GM19468 (cell line): ENCODE measurements at regions not wholly inside any gene's neighbourhood (a gene's known extent, or its start where the extent isn't known, plus 50 kb on each side); places are given as distances from the start of the nearest gene placed in this dataset.

Experiments used
- ATAC-seq: cut with Tn5 transposase; IDR thresholded peaks from one replicate; pipeline ENCODE4 v1.9.1; 2021; ENCODE audit warnings: mild to moderate bottlenecking, moderate library complexity, moderate number of reproducible peaks; ENCODE audit not compliant: unreplicated experiment; ENCODE audit errors: extremely low read depth

- no peak for ATAC-seq
Measured at GRCh38 chr7:46155367-46155766, 234.3 kb upstream of the IGFBP3 start.

GRCh38 chr7:46153951-46154787 is 233.1 kb upstream of the IGFBP3 start:
- no peak for ATAC-seq

GRCh38 chr7:46153583-46153950 is 232.5 kb upstream of the IGFBP3 start:
- ATAC-seq = no peak

GRCh38 chr7:46152696-46153095 is 231.6 kb upstream of the IGFBP3 start:
- ATAC-seq = no peak

GRCh38 chr7:46150721-46151120 is 229.6 kb upstream of the IGFBP3 start:
- no peak for ATAC-seq

GRCh38 chr7:46150202-46150601 is 229.1 kb upstream of the IGFBP3 start:
- no peak for ATAC-seq

- no peak for ATAC-seq
Measured at GRCh38 chr7:46147871-46148270, 226.8 kb upstream of the IGFBP3 start.

GRCh38 chr7:46146454-46147255 is 225.6 kb upstream of the IGFBP3 start:
- no peak for ATAC-seq

- no peak for ATAC-seq
Measured at GRCh38 chr7:46145412-46145811, 224.3 kb upstream of the IGFBP3 start.

- no peak for ATAC-seq
Measured at GRCh38 chr7:46143949-46144917, 223.2 kb upstream of the IGFBP3 start.

GRCh38 chr7:46143421-46143820 is 222.3 kb upstream of the IGFBP3 start:
- no peak for ATAC-seq

- no peak for ATAC-seq
Measured at GRCh38 chr7:46139079-46139478, 218.0 kb upstream of the IGFBP3 start.

GRCh38 chr7:46137725-46138124 is 216.7 kb upstream of the IGFBP3 start:
- ATAC-seq = no peak

GRCh38 chr7:46135557-46135956 is 214.5 kb upstream of the IGFBP3 start:
- no peak for ATAC-seq

GRCh38 chr7:46134795-46135194 is 213.7 kb upstream of the IGFBP3 start:
- no peak for ATAC-seq

- no peak for ATAC-seq
Measured at GRCh38 chr7:46134385-46134784, 213.3 kb upstream of the IGFBP3 start.

GRCh38 chr7:46133751-46134150 is 212.7 kb upstream of the IGFBP3 start:
- no peak for ATAC-seq

GRCh38 chr7:46133072-46133471 is 212.0 kb upstream of the IGFBP3 start:
- no peak for ATAC-seq

GRCh38 chr7:46131916-46132795 is 211.1 kb upstream of the IGFBP3 start:
- no peak for ATAC-seq
